Muscle of back (tissue), 3 donors: ENCODE measurements at regions not wholly inside any gene's neighbourhood (a gene's known extent, or its start where the extent isn't known, plus 50 kb on each side); places are given as distances from the start of the nearest gene placed in this dataset.

Experiments
- DNase-seq, 3 donors: peaks; one replicate each; pipeline versions ENCODE4 v3.0.0 to v3.0.0-alpha.2; 2013

- no peak for DNase-seq
Observed at GRCh38 chr9:27625751-27626150, 52.5 kb upstream of the C9orf72 start.

- DNase-seq, result no peak
Observed at GRCh38 chr9:27626244-27627187, 53.2 kb upstream of the C9orf72 start.

GRCh38 chr9:27627188-27627564 is 53.9 kb upstream of the C9orf72 start:
- DNase-seq, result no peak

GRCh38 chr9:27628311-27628710 is 55.0 kb upstream of the C9orf72 start:
- no peak for DNase-seq

GRCh38 chr9:27629425-27629824 is 56.1 kb upstream of the C9orf72 start:
- DNase-seq, result no peak

GRCh38 chr9:27632254-27632653 is 59.0 kb upstream of the C9orf72 start:
- no peak for DNase-seq

- no peak for DNase-seq
Observed at GRCh38 chr9:27633764-27634163, 60.5 kb upstream of the C9orf72 start.

- no peak for DNase-seq
Observed at GRCh38 chr9:27634879-27635278, 61.6 kb upstream of the C9orf72 start.

GRCh38 chr9:27638716-27639115 is 65.4 kb upstream of the C9orf72 start:
- no peak for DNase-seq

- DNase-seq, result peak in 2 of 3 donors; percentile 14 to 42
Observed at GRCh38 chr9:27645161-27645840, 72.0 kb upstream of the C9orf72 start.

GRCh38 chr9:27653246-27653645 is 80.0 kb upstream of the C9orf72 start:
- no peak for DNase-seq

- no peak for DNase-seq
Observed at GRCh38 chr9:27653957-27654356, 80.7 kb upstream of the C9orf72 start.

GRCh38 chr9:27654629-27655285 is 81.5 kb upstream of the C9orf72 start:
- DNase-seq, result no peak

- no peak for DNase-seq
Observed at GRCh38 chr9:27655441-27655840, 82.2 kb upstream of the C9orf72 start.

GRCh38 chr9:27659001-27659400 is 85.7 kb upstream of the C9orf72 start:
- no peak for DNase-seq

- no peak for DNase-seq
Observed at GRCh38 chr9:27659571-27659970, 86.3 kb upstream of the C9orf72 start.

- no peak for DNase-seq
Observed at GRCh38 chr9:27660148-27660547, 86.9 kb upstream of the C9orf72 start.

GRCh38 chr9:27663526-27663925 is 90.2 kb upstream of the C9orf72 start:
- no peak for DNase-seq

- no peak for DNase-seq
Observed at GRCh38 chr9:27664121-27664779, 91.0 kb upstream of the C9orf72 start.

- DNase-seq, result no peak
Observed at GRCh38 chr9:27665136-27665535, 91.9 kb upstream of the C9orf72 start.

- no peak for DNase-seq
Observed at GRCh38 chr9:27668280-27668679, 95.0 kb upstream of the C9orf72 start.

- peak in 2 of 3 donors; percentile 16 to 60 for DNase-seq
Observed at GRCh38 chr9:27671636-27672035, 98.4 kb upstream of the C9orf72 start.
